Posterior cingulate gyrus (tissue), 11 donors: ENCODE measurements at regions not wholly inside any gene's neighbourhood (a gene's known extent, or its start where the extent isn't known, plus 50 kb on each side); places are given as distances from the start of the nearest gene placed in this dataset.
A peak's percentile ranks its signal among the peaks of the same experiment; 100 is the strongest.

ENCODE experiments used
- DNase-seq, 10 donors: peaks; one replicate each; pipeline versions ENCODE4 v3.0.0 to v3.0.0-alpha.2; 2020 to 2021; ENCODE audit warnings: mixed read lengths in 3 of 10
- intact Hi-C: fragments of 100-400 bp; cut with DNase I; formaldehyde crosslinking; loops from one replicate; pipeline ENCODE4 v1.15.1; 2023

- intact Hi-C loops = no loop called here
- no peak for DNase-seq
Measured at GRCh38 chr2:15866563-15867193, 73.7 kb upstream of the MYCN start.

- intact Hi-C loops = no loop called here
Measured at GRCh38 chr2:15867194-15868171, 72.9 kb upstream of the MYCN start.

GRCh38 chr2:15868186-15868585, 72.2 kb upstream of the MYCN start:
- intact Hi-C loops = no loop called here
- no peak for DNase-seq

More at GRCh38 chr2:15867194-15868171, 72.9 kb upstream of the MYCN start:
- no peak for DNase-seq

- no peak for DNase-seq
- intact Hi-C loops = no loop called here
Measured at GRCh38 chr2:15868704-15869103, 71.6 kb upstream of the MYCN start.

- DNase-seq = no peak
- intact Hi-C loops = no loop called here
Measured at GRCh38 chr2:15869396-15869795, 71.0 kb upstream of the MYCN start.

- intact Hi-C loops = no loop called here
- no peak for DNase-seq
Measured at GRCh38 chr2:15869871-15870270, 70.5 kb upstream of the MYCN start.

- no peak for DNase-seq
- intact Hi-C loops = no loop called here
Measured at GRCh38 chr2:15870565-15870964, 69.8 kb upstream of the MYCN start.

GRCh38 chr2:15871239-15871783, 69.0 kb upstream of the MYCN start:
- intact Hi-C loops = no loop called here
- DNase-seq = no peak

GRCh38 chr2:15872854-15873253, 67.5 kb upstream of the MYCN start:
- intact Hi-C loops = no loop called here
- no peak for DNase-seq

GRCh38 chr2:15874321-15874720, 66.0 kb upstream of the MYCN start:
- intact Hi-C loops = no loop called here
- no peak for DNase-seq

GRCh38 chr2:15874854-15875804, 65.2 kb upstream of the MYCN start:
- intact Hi-C loops = no loop called here
- DNase-seq = peak in 1 of 10 donors; percentile 27

- intact Hi-C loops = no loop called here
- no peak for DNase-seq
Measured at GRCh38 chr2:15875969-15876705, 64.2 kb upstream of the MYCN start.

GRCh38 chr2:15880226-15881119, 59.9 kb upstream of the MYCN start:
- no peak for DNase-seq
- intact Hi-C loops = no loop called here

- intact Hi-C loops = no loop called here
- no peak for DNase-seq
Measured at GRCh38 chr2:15881120-15881433, 59.3 kb upstream of the MYCN start.

- intact Hi-C loops = no loop called here
- no peak for DNase-seq
Measured at GRCh38 chr2:15881676-15882075, 58.7 kb upstream of the MYCN start.

GRCh38 chr2:15882761-15883497, 57.4 kb upstream of the MYCN start:
- intact Hi-C loops = no loop called here
- no peak for DNase-seq

- intact Hi-C loops = no loop called here
- no peak for DNase-seq
Measured at GRCh38 chr2:15883684-15884083, 56.7 kb upstream of the MYCN start.

- intact Hi-C loops = no loop called here
- no peak for DNase-seq
Measured at GRCh38 chr2:15884790-15885189, 55.6 kb upstream of the MYCN start.
